ENCODE measurements at regions not wholly inside any gene's neighbourhood (a gene's known extent, or its start where the extent isn't known, plus 50 kb on each side); places are given as distances from the start of the nearest gene placed in this dataset.
"Not testable (repeated sequence)": the region's sequence is repeated elsewhere in the genome, so short reads cannot be mapped to it uniquely, and the experiment has no call there.

- DNase-seq (ENCODE audit: low read depth, low spot score): no peak
- in situ Hi-C loops (cut with HindIII; ENCODE audit: low pct_unique_long_range_greater_than_20kb, low sequenced_read_pairs): no loop called here
Observed at GRCh38 chr5:13215806-13216205, 728.7 kb downstream of the DNAH5 start.

GRCh38 chr5:13215370-13215769 is 729.1 kb downstream of the DNAH5 start:
- no peak for DNase-seq (ENCODE audit: low read depth, low spot score)
- in situ Hi-C loops (cut with HindIII; ENCODE audit: low pct_unique_long_range_greater_than_20kb, low sequenced_read_pairs): no loop called here

DNA sequence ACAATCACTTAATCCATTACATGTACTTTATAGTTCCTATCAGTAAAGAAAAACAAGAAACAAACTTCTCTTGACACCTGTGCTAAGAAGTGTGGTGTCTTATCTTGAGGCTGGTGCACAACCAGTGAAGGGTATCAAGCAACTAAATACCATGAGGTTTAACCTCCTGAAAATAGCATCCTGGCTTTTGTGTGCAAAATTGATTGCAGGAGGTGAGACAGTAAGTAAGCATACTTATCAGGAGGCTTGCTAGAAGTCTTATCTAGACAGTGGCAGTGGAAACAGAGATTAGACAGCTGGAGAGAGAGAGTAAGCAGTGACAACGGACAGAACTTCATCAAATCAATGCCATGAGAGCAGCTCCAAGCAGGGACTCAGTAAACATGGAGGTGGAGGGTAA is 730.3 kb downstream of the DNAH5 start:
- no peak for DNase-seq (ENCODE audit: low read depth, low spot score)
- in situ Hi-C loops (cut with HindIII; ENCODE audit: low pct_unique_long_range_greater_than_20kb, low sequenced_read_pairs): no loop called here

DNA sequence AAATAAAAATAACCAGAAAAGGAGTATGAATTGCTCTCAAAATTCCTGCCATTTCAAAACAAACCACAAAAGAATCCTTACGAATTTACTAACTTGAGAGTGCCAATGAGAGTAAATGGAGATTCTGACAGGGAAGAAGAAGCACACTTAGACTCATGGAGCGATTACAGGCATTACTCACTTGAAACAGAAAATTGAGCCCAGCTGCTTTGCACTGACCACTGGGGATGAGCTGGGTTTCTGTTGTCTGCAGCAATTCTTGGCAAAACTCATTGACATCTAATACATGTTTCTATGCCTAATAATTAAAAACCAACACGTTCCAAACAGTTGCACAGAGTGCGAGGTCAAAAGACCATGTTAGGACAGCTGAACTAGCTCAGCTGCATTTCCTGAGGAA is 731.6 kb downstream of the DNAH5 start:
- no peak for DNase-seq (ENCODE audit: low read depth, low spot score)
- in situ Hi-C loops (cut with HindIII; ENCODE audit: low pct_unique_long_range_greater_than_20kb, low sequenced_read_pairs): no loop called here

DNA sequence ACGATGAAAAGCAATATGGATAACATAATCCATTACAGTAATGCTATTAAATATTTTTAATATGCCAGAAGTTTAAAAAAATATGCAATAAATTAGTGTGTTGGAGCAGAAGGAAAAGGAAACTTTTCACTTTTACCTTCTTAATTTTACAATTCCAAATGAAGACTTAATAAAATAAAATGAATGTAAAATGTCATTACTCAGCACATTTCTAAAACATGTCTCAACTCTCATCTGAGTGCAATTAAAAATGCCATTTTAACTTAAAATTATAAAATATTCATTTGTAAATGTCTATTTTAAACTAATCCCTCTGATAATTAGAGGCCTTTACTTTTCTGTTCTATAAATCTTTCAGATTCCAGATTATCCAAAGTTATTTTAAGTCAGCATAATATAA is 733.4 kb downstream of the DNAH5 start:
- DNase-seq (ENCODE audit: low read depth, low spot score): no peak
- in situ Hi-C loops (cut with HindIII; ENCODE audit: low pct_unique_long_range_greater_than_20kb, low sequenced_read_pairs): no loop called here

DNA sequence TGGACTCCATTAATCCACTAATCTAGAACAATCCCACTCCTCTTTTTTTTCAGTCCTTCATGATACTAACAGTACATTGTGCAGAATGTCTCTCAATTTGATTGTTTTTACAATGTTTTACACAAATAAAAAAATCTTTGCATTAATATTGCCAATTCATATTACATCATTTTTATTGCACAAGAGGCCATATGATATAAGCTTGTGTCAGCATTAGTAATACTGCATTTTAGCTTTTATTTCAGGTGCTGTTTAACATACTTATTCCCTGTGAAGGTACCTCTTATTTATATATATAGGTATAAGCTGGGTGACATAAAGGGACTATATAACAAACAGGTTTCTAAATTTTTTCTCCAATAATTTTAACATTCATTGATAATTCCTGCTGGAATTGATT is 737.4 kb downstream of the DNAH5 start:
- in situ Hi-C loops (cut with HindIII; ENCODE audit: low pct_unique_long_range_greater_than_20kb, low sequenced_read_pairs): no loop called here
- no peak for DNase-seq (ENCODE audit: low read depth, low spot score)

GRCh38 chr5:13201022-13201421 is 743.5 kb downstream of the DNAH5 start:
- in situ Hi-C loops (cut with HindIII; ENCODE audit: low pct_unique_long_range_greater_than_20kb, low sequenced_read_pairs): no loop called here
- DNase-seq (ENCODE audit: low read depth, low spot score): no peak

GRCh38 chr5:13198226-13198625 is 746.3 kb downstream of the DNAH5 start:
- DNase-seq (ENCODE audit: low read depth, low spot score); in situ Hi-C loops (cut with HindIII; ENCODE audit: low pct_unique_long_range_greater_than_20kb, low sequenced_read_pairs): not testable (repeated sequence)

- DNase-seq (ENCODE audit: low read depth, low spot score): no peak
- in situ Hi-C loops (cut with HindIII; ENCODE audit: low pct_unique_long_range_greater_than_20kb, low sequenced_read_pairs): no loop called here
Observed at GRCh38 chr5:13189532-13189931, 755.0 kb downstream of the DNAH5 start.

- in situ Hi-C loops (cut with HindIII; ENCODE audit: low pct_unique_long_range_greater_than_20kb, low sequenced_read_pairs): no loop called here
- no peak for DNase-seq (ENCODE audit: low read depth, low spot score)
Observed at GRCh38 chr5:13188371-13188770, 756.1 kb downstream of the DNAH5 start.

DNA sequence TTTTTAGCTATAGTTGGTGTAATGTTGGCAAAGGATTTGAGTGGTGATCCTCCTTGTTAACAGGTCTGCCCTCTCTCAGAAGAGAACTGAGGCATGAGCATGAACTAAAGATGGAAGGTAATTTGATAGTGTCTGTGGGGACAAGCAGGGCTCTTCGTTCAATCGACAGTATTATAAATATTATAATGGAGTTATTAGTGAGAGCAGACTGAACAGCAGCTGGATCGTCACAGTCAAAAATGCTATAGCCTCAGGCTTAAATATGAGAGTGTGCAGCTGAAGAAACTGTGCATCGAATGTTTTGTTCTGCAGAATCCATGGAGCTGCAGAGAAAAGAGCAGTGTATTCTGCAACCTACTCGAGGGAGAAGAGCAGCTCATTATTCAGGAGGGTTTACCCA is 757.3 kb downstream of the DNAH5 start:
- in situ Hi-C loops (cut with HindIII; ENCODE audit: low pct_unique_long_range_greater_than_20kb, low sequenced_read_pairs): no loop called here
- DNase-seq (ENCODE audit: low read depth, low spot score): no peak

- in situ Hi-C loops (cut with HindIII; ENCODE audit: low pct_unique_long_range_greater_than_20kb, low sequenced_read_pairs): no loop called here
- no peak for DNase-seq (ENCODE audit: low read depth, low spot score)
Observed at GRCh38 chr5:13186177-13186576, 758.3 kb downstream of the DNAH5 start.

GRCh38 chr5:13179407-13180087 is 764.9 kb downstream of the DNAH5 start:
- DNase-seq (ENCODE audit: low read depth, low spot score): no peak
- in situ Hi-C loops (cut with HindIII; ENCODE audit: low pct_unique_long_range_greater_than_20kb, low sequenced_read_pairs): no loop called here

- DNase-seq (ENCODE audit: low read depth, low spot score): no peak
Observed at GRCh38 chr5:13143630-13144029, 800.9 kb downstream of the DNAH5 start.

DNA sequence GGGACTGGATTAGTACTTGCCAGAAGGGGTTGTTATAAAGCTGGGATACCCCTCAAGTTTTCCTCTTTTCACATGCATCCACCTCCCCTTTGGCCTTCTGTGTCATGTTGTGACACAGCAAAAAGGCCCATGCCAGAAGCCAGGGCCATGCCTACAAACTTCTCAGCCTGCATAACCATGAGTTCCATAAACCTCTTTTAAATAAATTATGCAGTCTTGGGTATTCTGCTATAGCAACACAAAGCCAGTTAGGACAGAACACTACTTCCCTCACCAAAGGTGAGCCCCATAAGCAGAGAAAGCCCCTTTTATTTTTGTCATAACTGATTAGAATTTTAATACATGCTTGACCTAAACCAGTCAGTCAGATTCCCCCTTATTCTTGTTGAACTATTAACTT is 801.3 kb downstream of the DNAH5 start:
- in situ Hi-C loops (cut with HindIII; ENCODE audit: low pct_unique_long_range_greater_than_20kb, low sequenced_read_pairs): no loop called here
- no peak for DNase-seq (ENCODE audit: low read depth, low spot score)

More at GRCh38 chr5:13143630-13144029, 800.9 kb downstream of the DNAH5 start:
- in situ Hi-C loops (cut with HindIII; ENCODE audit: low pct_unique_long_range_greater_than_20kb, low sequenced_read_pairs): no loop called here

DNA sequence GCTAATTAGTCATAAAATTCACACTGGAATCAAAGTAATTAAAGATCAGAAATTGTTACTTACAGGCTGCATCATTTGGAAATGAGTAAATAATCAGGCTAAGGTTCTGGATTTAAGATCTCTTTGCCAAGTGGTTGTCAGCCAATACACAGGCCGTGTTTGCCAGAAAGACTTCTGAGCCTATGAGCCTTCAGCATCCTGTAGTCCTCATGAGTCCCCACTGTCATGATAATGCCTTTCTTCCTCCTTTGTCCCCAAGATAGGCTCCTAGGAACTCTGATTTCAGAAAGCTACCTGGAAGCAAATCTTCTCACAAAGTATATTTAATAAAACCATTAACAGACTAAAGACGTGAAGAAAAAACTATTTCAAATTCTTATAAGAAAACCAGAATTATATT is 810.5 kb downstream of the DNAH5 start:
- DNase-seq (ENCODE audit: low read depth, low spot score): no peak
- in situ Hi-C loops (cut with HindIII; ENCODE audit: low pct_unique_long_range_greater_than_20kb, low sequenced_read_pairs): no loop called here

- no peak for DNase-seq (ENCODE audit: low read depth, low spot score)
- in situ Hi-C loops (cut with HindIII; ENCODE audit: low pct_unique_long_range_greater_than_20kb, low sequenced_read_pairs): no loop called here
Observed at GRCh38 chr5:13115476-13115875, 829.0 kb downstream of the DNAH5 start.

GRCh38 chr5:13108265-13108664 is 836.2 kb downstream of the DNAH5 start:
- in situ Hi-C loops (cut with HindIII; ENCODE audit: low pct_unique_long_range_greater_than_20kb, low sequenced_read_pairs): no loop called here
- DNase-seq (ENCODE audit: low read depth, low spot score): no peak

DNA sequence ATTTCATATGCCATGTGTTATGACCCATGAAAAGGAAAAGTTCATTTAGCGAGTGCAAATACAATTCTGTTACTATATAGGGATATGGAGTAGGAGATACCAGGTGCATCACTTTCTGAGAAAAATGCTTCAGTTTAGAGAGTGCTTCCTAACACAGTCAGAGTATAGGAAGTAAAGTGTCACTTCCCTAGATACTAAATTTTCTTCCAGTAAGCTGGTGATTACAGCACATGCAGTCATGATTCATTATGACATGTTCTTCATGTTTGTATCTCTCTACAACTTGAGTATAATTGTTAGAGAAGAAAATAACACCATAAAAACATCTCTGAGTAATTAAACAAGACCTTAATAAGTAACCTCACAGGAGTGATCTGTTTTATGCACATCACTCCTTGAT is 837.0 kb downstream of the DNAH5 start:
- in situ Hi-C loops (cut with HindIII; ENCODE audit: low pct_unique_long_range_greater_than_20kb, low sequenced_read_pairs): no loop called here
- no peak for DNase-seq (ENCODE audit: low read depth, low spot score)

- in situ Hi-C loops (cut with HindIII; ENCODE audit: low pct_unique_long_range_greater_than_20kb, low sequenced_read_pairs): no loop called here
Observed at GRCh38 chr5:13081116-13081515, 863.4 kb downstream of the DNAH5 start.

More at GRCh38 chr5:13081116-13081515, 863.4 kb downstream of the DNAH5 start:
- no peak for DNase-seq (ENCODE audit: low read depth, low spot score)

Data from SK-MEL-5 (cell line).